AG04449 (cell line): ENCODE measurements at regions not wholly inside any gene's neighbourhood (a gene's known extent, or its start where the extent isn't known, plus 50 kb on each side); places are given as distances from the start of the nearest gene placed in this dataset.

ENCODE experiments used
- CTCF ChIA-PET: fragments of 350-600 bp; formaldehyde crosslinking; extraction: SDS; loops from one replicate; lab custom pipeline; 2021; ENCODE audit warnings: antibody characterized with exemption; lab: Yijun Ruan, JAX
- POLR2A ChIA-PET: fragments of 400-600, 350-600 bp; formaldehyde crosslinking; extraction: SDS; loops from one replicate; lab custom pipeline; 2020; ENCODE audit warnings: antibody characterized with exemption, inconsistent platforms; lab: Yijun Ruan, JAX
- DNase-seq: peaks from one replicate; pipeline ENCODE4 v3.0.0-alpha.2; 2010; ENCODE audit warnings: low read depth, low spot score
- H3K4me3 ChIP-seq: 2 replicates; pipeline ENCODE4 v1.5.1; 2011; ENCODE audit warnings: low read depth, mild to moderate bottlenecking, control low read depth, low read length
- CTCF ChIP-seq: IDR thresholded peaks from one replicate; pipeline ENCODE4 v1.5.1; 2011; ENCODE audit warnings: mild to moderate bottlenecking, moderate library complexity, low read length, control low read depth, inconsistent platforms; ENCODE audit not compliant: insufficient read depth; ENCODE audit errors: missing control alignments

GRCh38 chr18:25678221-25678620, 326.3 kb upstream of the ZNF521 start:
- ChIA-PET CTCF (no interaction called here), POLR2A (no interaction called here)
- no peak for TF ChIP-seq CTCF
- DNase-seq: no peak
- no peak overlapping the region for H3K4me3 ChIP-seq

GRCh38 chr18:25675123-25675850, 323.3 kb upstream of the ZNF521 start:
- ChIA-PET POLR2A (no interaction called here), CTCF (no interaction called here)
- TF ChIP-seq CTCF: no peak
- no peak for DNase-seq
- no peak overlapping the region for H3K4me3 ChIP-seq

- ChIA-PET POLR2A (no interaction called here), CTCF (no interaction called here)
- DNase-seq: no peak
- H3K4me3 ChIP-seq: no peak overlapping the region
- TF ChIP-seq CTCF: no peak
These were observed 322.2 kb upstream of the ZNF521 start for GRCh38 chr18:25674183-25674582.

- no peak for DNase-seq
- no peak overlapping the region for H3K4me3 ChIP-seq
- CTCF ChIA-PET: interaction anchor here (1.7 kb wide), 1 partner anchor 21 kb away, joined by 3 read pairs; no protein-coding TSS in a partner anchor
- TF ChIP-seq CTCF: no peak
- POLR2A ChIA-PET: no interaction called here
These were observed 320.5 kb upstream of the ZNF521 start for GRCh38 chr18:25672490-25672889.

GRCh38 chr18:25669741-25670140, 317.8 kb upstream of the ZNF521 start:
- no peak overlapping the region for H3K4me3 ChIP-seq
- no peak for DNase-seq
- no peak for TF ChIP-seq CTCF
- POLR2A ChIA-PET: no interaction called here
- CTCF ChIA-PET: no interaction called here

GRCh38 chr18:25662272-25662671, 310.3 kb upstream of the ZNF521 start:
- TF ChIP-seq CTCF: no peak
- no peak for DNase-seq
- H3K4me3 ChIP-seq: no peak overlapping the region
- POLR2A ChIA-PET: no interaction called here
- CTCF ChIA-PET: no interaction called here
